Common myeloid progenitor, CD34-positive (primary cell): ENCODE measurements at regions not wholly inside any gene's neighbourhood (a gene's known extent, or its start where the extent isn't known, plus 50 kb on each side); places are given as distances from the start of the nearest gene placed in this dataset.

Source experiments
- CTCF ChIA-PET: fragments of 350-600 bp; sonication (Branson Sonifier 250); formaldehyde crosslinking; loops from one replicate; lab custom pipeline; 2021; ENCODE audit warnings: antibody characterized with exemption; lab: Charles Lee
- POLR2A ChIA-PET: fragments of 350-600 bp; sonication (Branson Sonifier 250); formaldehyde crosslinking; loops from one replicate; lab custom pipeline; 2021; ENCODE audit warnings: antibody characterized with exemption; lab: Charles Lee
- DNase-seq, 3 donors: peaks; one replicate each; pipeline versions ENCODE4 v3.0.0 to v3.0.0-alpha.2; 2013
- H3K27ac ChIP-seq, 2 experiments: 1 replicate in 1 of 2; 2 replicates in 1 of 2; pipeline ENCODE4 v1.7.0; 2013; ENCODE audit warnings: inconsistent platforms in 2 of 2, low read length in 2 of 2, mild to moderate bottlenecking in 2 of 2, low read depth in 1 of 2, moderate library complexity in 1 of 2; ENCODE audit not compliant: severe bottlenecking in 2 of 2, insufficient read depth in 1 of 2, poor library complexity in 1 of 2
- H3K27me3 ChIP-seq, 5 experiments: replicated peaks in 2 of 5; 1 replicate in 3 of 5; 2 replicates in 2 of 5; pipeline versions ENCODE4 v1.6.1 to v1.7.0; 2013; ENCODE audit warnings: low read length in 4 of 5, mild to moderate bottlenecking in 2 of 5, moderate library complexity in 2 of 5, inconsistent platforms in 1 of 5; ENCODE audit not compliant: insufficient read depth in 5 of 5, control insufficient read depth in 4 of 5
- H3K36me3 ChIP-seq, 4 experiments: 1 replicate in 2 of 4; 2 replicates in 2 of 4; pipeline versions ENCODE4 v1.6.1 to v1.7.0; 2013; ENCODE audit warnings: low read length in 3 of 4, control low read depth in 1 of 4, mild to moderate bottlenecking in 1 of 4; ENCODE audit not compliant: control insufficient read depth in 4 of 4, insufficient read depth in 4 of 4
- H3K4me1 ChIP-seq, 4 experiments: 1 replicate in 3 of 4; 2 replicates in 1 of 4; pipeline versions ENCODE4 v1.6.1 to v1.7.1; 2013; ENCODE audit warnings: low read length in 3 of 4, mild to moderate bottlenecking in 3 of 4, control low read depth in 1 of 4, inconsistent platforms in 1 of 4, moderate library complexity in 1 of 4; ENCODE audit not compliant: control insufficient read depth in 4 of 4, insufficient read depth in 4 of 4; ENCODE audit errors: control extremely low read depth in 1 of 4
- H3K4me3 ChIP-seq, 7 experiments: 1 replicate in 4 of 7; 2 replicates in 3 of 7; pipeline versions ENCODE4 v1.5.1 to v1.7.0; 2013; ENCODE audit warnings: mild to moderate bottlenecking in 7 of 7, low read length in 6 of 7, moderate library complexity in 6 of 7, inconsistent platforms in 2 of 7, low read depth in 2 of 7, control low read depth in 1 of 7; ENCODE audit not compliant: insufficient read depth in 4 of 7, control insufficient read depth in 1 of 7; ENCODE audit errors: extremely low read depth in 1 of 7
- H3K9me3 ChIP-seq, 5 experiments: 1 replicate in 4 of 5; 2 replicates in 1 of 5; pipeline versions ENCODE4 v1.6.1 to v1.7.1; 2013; ENCODE audit warnings: low read length in 4 of 5, mild to moderate bottlenecking in 2 of 5, inconsistent platforms in 1 of 5, low read depth in 1 of 5, moderate library complexity in 1 of 5; ENCODE audit not compliant: control insufficient read depth in 4 of 5, insufficient read depth in 2 of 5; ENCODE audit errors: control extremely low read depth in 1 of 5
- WGBS: methylation state at CpG from one replicate; pipeline ENCODE4 v1.1.5; 2013; ENCODE audit not compliant: insufficient coverage; 5-methylcytosine and 5-hydroxymethylcytosine counted together

DNA sequence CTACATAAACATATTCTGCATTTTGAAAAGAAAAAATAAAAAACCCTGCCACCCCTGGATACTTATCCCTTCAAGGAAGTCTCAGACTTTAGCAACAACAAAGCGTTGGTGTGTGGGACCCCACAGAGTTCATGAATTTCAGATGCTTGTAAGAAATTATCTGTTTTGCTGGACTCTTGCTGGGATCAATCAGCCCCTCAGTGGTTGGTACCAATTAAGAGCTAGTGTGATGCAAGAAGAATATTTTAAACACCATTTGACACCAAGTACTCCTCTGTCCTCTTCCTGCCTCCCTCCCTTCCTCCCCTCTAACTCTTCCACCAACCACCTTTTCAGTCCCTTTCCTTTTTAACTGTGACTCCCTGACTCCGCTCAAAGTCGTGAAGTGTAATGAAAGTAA, 51.5 kb downstream of the SST start:
- no peaks in the 10 kb centered on the region for H3K4me1 ChIP-seq
- H3K27ac ChIP-seq = no peak overlapping the region
- H3K4me3 ChIP-seq = no peak overlapping the region
- CTCF ChIA-PET = interaction anchor here (0.8 to 1.7 kb wide), 4 partner anchors 60 to 301 kb away, joined by 3 to 6 read pairs (median 4); no protein-coding TSS in a partner anchor
- WGBS = 83% methylated on average over 1 of the region's 3 CpGs
- no peak for DNase-seq
- no peaks in the 10 kb centered on the region for H3K27me3 ChIP-seq
- H3K36me3 ChIP-seq = no peaks in the 10 kb centered on the region
- H3K9me3 ChIP-seq = no peaks in the 10 kb centered on the region
- POLR2A ChIA-PET = no interaction called here

GRCh38 chr3:187617213-187617612, 53.0 kb downstream of the SST start:
- Histone ChIP-seq H3K4me1 (no peaks in the 10 kb centered on the region), H3K27me3 (peaks cover 0 to 1% (median 0%) of the 10 kb centered on the region in 5 experiments), H3K9me3 (no peaks in the 10 kb centered on the region), H3K4me3 (no peak overlapping the region), H3K36me3 (no peaks in the 10 kb centered on the region), H3K27ac (no peak overlapping the region)
- 98% methylated on average over 7 of the region's 8 CpGs for WGBS
- CTCF ChIA-PET = interaction anchor here (1.2 to 2.6 kb wide), 2 partner anchors 16 to 297 kb away, joined by 4 to 13 read pairs; no protein-coding TSS in a partner anchor
- POLR2A ChIA-PET = no interaction called here
- DNase-seq = no peak

GRCh38 chr3:187616307-187616972, 53.8 kb downstream of the SST start:
- H3K27ac ChIP-seq = no peak overlapping the region
- no peak overlapping the region for H3K4me3 ChIP-seq
- WGBS = 100% methylated on average over 1 of the region's 4 CpGs
- CTCF ChIA-PET = interaction anchor here (0.6 to 2.6 kb wide), 8 partner anchors 17 to 300 kb away, joined by 3 to 15 read pairs (median 4); no protein-coding TSS in a partner anchor
- no peaks in the 10 kb centered on the region for H3K36me3 ChIP-seq
- peaks cover 0 to 2% (median 0%) of the 10 kb centered on the region in 5 experiments for H3K27me3 ChIP-seq
- peak; percentile 55 to 82 (median 78) for DNase-seq
- POLR2A ChIA-PET = no interaction called here
- no peaks in the 10 kb centered on the region for H3K4me1 ChIP-seq
- no peaks in the 10 kb centered on the region for H3K9me3 ChIP-seq

DNA sequence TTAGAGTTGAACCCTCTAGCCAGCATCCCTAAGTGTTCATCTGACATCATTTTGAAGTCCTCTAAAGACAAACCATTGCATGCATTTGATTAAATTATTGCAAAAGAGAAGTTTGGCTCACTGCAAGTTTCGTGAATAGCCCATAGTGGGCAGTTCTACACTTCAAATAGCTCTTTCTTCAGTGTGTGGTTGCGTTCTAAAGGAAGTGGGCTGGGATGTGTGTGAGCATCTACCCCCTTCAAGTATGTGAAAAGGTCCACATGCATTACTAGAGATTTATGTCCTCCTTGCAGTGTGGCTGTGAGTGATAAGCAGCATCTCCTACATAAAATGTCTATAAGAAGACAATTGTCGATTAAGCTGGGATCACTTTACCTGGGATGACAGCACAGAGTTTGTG, 54.6 kb downstream of the SST start:
- POLR2A ChIA-PET = no interaction called here

DNA sequence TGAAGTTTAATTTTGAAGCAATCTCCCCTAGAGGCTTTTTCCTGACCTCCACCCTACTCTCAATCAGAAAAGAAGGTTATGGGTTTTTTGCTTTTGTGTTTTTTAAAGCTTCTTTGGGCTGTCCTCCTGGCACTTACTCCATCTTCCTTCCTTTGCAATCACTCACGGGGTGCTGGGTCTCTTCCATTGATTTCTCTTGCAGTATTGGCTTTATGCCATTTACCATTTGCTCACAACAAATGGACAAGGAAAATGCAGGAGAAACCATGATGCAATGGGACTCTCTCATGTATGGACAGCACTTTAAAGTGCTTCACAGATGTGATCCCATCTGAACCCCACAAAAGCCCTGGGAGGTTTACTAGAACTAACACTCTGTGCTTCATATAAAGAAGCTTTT, 57.5 kb downstream of the SST start:
- POLR2A ChIA-PET = no interaction called here
- no peak for DNase-seq
- Histone ChIP-seq H3K9me3 (no peaks in the 10 kb centered on the region), H3K4me1 (no peaks in the 10 kb centered on the region), H3K4me3 (no peak overlapping the region), H3K36me3 (no peaks in the 10 kb centered on the region), H3K27me3 (peaks cover 0 to 4% (median 0%) of the 10 kb centered on the region in 5 experiments), H3K27ac (no peak overlapping the region)
- WGBS = 75% methylated on average over 1 of the region's 1 CpG
- CTCF ChIA-PET = interaction anchor here (0.7 to 1.8 kb wide), 2 partner anchors 11 to 65 kb away, joined by 3 to 4 read pairs; no protein-coding TSS in a partner anchor

More for the DNA sequence above, 54.6 kb downstream of the SST start:
- Histone ChIP-seq H3K27ac (no peak overlapping the region), H3K36me3 (no peaks in the 10 kb centered on the region), H3K4me3 (no peak overlapping the region), H3K4me1 (no peaks in the 10 kb centered on the region), H3K27me3 (peaks cover 0 to 2% (median 0%) of the 10 kb centered on the region in 5 experiments), H3K9me3 (no peaks in the 10 kb centered on the region)
- 18% methylated on average over 2 of the region's 3 CpGs for WGBS
- DNase-seq = peak in 2 of 3 donors; percentile 25 to 33
- CTCF ChIA-PET = interaction anchor here (0.6 to 2.6 kb wide), 7 partner anchors 17 to 299 kb away, joined by 3 to 15 read pairs (median 3); no protein-coding TSS in a partner anchor

- no peaks in the 10 kb centered on the region for H3K9me3 ChIP-seq
- no peak overlapping the region for H3K4me3 ChIP-seq
- ChIA-PET CTCF (interaction anchor here (0.5 to 2.8 kb wide), 4 partner anchors 40 to 292 kb away, joined by 3 to 8 read pairs (median 4); no protein-coding TSS in a partner anchor), POLR2A (no interaction called here)
- H3K27ac ChIP-seq = no peak overlapping the region
- H3K27me3 ChIP-seq = peaks cover 0 to 4% (median 0%) of the 10 kb centered on the region in 5 experiments
- no peaks in the 10 kb centered on the region for H3K36me3 ChIP-seq
- DNase-seq = no peak
- H3K4me1 ChIP-seq = no peaks in the 10 kb centered on the region
- 17% methylated on average over 1 of the region's 1 CpG for WGBS
Measured at GRCh38 chr3:187610981-187611511, 59.1 kb downstream of the SST start.

DNA sequence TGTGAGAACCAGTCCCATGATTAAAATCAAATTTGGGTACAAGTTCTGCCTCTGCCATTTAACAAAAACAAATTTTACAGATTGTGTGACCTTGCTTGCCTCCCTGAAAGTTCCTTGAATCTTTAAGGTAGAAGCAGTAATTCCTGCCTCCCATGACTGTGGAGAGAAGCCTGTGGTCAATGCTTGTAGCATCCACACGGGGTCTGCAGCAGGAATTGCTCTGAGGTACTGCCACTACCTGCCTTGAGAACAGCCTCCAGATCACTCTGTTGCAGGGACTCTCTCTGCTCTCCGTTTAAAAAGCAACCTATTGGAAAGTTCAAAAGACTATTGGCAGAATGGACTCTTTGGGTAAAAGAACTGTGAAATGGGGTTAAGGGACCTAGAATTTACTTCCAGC, 75.9 kb downstream of the SST start:
- WGBS = 14% methylated on average over 1 of the region's 2 CpGs
- H3K9me3 ChIP-seq = no peaks in the 10 kb centered on the region
- DNase-seq = no peak
- CTCF ChIA-PET = no interaction called here
- H3K36me3 ChIP-seq = no peaks in the 10 kb centered on the region
- H3K27me3 ChIP-seq = peaks cover 0 to 5% (median 0%) of the 10 kb centered on the region in 5 experiments
- H3K4me3 ChIP-seq = no peak overlapping the region
- no peaks in the 10 kb centered on the region for H3K4me1 ChIP-seq
- POLR2A ChIA-PET = no interaction called here
- H3K27ac ChIP-seq = no peak overlapping the region
